ENCODE measurements at regions not wholly inside any gene's neighbourhood (a gene's known extent, or its start where the extent isn't known, plus 50 kb on each side); places are given as distances from the start of the nearest gene placed in this dataset.

DNA sequence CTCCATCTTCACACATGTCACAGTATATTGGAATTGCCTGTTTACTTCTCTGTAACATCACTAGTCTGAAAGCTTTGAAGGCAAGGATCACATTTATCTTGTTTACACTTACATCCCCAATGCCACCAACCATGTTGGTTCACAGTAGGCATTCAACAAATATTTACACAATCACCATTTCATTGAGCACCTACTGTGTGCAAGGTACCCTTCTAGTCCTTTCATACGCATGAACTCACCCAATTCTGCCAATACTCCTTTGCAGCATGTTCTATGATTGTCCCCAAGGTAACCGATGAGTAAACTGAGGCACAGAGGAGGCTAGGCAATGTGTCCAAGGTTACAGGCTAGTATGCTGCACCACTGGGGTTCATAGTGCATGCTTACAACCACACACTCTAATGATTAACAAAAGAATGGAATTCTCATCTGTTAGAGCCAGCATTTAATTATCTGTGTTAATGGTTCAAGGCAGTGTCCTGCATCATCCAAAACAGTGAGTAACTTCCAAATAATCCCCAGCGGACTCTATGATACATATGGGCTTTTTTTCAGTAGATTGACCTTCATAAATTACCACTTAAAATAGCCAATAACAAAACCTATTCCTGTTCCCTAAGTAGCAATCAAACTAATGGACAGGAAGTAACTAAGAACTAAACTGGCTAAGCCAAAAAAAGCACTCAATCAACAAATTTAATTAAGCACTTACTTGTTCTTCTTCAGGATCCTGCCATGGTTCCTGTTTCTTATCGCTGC, 364.5 kb upstream of the XYLT1 start:
- in situ Hi-C loops (cut with MboI; ENCODE audit: low pct_unique_long_range_greater_than_20kb, low sequenced_read_pairs, unreplicated experiment): no loop called here
- TF ChIP-seq, protein P1, sequence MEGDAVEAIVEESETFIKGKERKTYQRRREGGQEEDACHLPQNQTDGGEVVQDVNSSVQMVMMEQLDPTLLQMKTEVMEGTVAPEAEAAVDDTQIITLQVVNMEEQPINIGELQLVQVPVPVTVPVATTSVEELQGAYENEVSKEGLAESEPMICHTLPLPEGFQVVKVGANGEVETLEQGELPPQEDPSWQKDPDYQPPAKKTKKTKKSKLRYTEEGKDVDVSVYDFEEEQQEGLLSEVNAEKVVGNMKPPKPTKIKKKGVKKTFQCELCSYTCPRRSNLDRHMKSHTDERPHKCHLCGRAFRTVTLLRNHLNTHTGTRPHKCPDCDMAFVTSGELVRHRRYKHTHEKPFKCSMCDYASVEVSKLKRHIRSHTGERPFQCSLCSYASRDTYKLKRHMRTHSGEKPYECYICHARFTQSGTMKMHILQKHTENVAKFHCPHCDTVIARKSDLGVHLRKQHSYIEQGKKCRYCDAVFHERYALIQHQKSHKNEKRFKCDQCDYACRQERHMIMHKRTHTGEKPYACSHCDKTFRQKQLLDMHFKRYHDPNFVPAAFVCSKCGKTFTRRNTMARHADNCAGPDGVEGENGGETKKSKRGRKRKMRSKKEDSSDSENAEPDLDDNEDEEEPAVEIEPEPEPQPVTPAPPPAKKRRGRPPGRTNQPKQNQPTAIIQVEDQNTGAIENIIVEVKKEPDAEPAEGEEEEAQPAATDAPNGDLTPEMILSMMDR (IDR thresholded peaks at IDR 0.05; ENCODE audit: extremely low read depth, insufficient read depth, missing control alignments): no peak
- DNase-seq (ENCODE audit: low spot score): no peak

DNA sequence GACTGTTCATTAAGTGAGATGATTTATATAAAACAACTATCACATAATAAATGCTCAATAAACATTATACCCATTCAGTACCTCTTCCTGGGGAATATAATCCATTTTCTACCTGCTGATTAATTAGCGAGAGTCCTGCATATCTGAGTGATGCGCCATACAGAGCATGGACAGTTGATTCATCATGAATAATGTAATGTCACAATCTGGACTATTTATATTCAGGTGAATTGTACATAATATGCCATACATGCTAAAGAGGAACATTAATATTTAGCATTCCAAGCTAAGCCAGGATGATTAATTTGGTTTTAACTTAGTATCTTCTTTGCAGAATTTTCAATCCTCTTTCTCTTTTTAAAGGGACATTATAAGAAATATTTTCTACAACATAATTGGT, 362.0 kb upstream of the XYLT1 start:
- DNase-seq (ENCODE audit: low spot score): no peak
- in situ Hi-C loops (cut with MboI; ENCODE audit: low pct_unique_long_range_greater_than_20kb, low sequenced_read_pairs, unreplicated experiment): no loop called here
- TF ChIP-seq, protein P1 (IDR thresholded peaks at IDR 0.05; ENCODE audit: extremely low read depth, insufficient read depth, missing control alignments): no peak

GRCh38 chr16:17831330-17831729, 360.6 kb upstream of the XYLT1 start:
- DNase-seq (ENCODE audit: low spot score): no peak

DNA sequence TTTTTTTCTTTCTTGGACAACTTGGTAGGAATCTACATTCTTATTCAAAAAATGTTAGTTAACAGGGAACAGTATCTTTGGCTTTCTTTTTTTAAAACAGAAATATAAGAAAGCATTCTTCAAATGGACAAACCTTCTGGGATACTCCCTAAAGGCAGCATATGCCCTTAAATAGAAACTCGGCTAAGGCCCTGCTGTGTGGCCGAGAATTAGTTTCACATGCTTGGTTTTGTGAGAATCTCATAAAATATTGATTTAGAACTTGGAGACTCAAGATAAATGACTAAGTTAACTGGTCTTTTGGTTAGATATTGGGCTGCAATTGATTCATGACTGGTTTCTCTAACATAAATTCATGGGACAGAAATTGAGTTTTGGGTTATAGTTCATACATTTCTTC, 359.9 kb upstream of the XYLT1 start:
- TF ChIP-seq, protein P1 (IDR thresholded peaks at IDR 0.05; ENCODE audit: extremely low read depth, insufficient read depth, missing control alignments): no peak
- no peak for DNase-seq (ENCODE audit: low spot score)
- in situ Hi-C loops (cut with MboI; ENCODE audit: low pct_unique_long_range_greater_than_20kb, low sequenced_read_pairs, unreplicated experiment): no loop called here

More at GRCh38 chr16:17831330-17831729, 360.6 kb upstream of the XYLT1 start:
- TF ChIP-seq, protein P1 (IDR thresholded peaks at IDR 0.05; ENCODE audit: extremely low read depth, insufficient read depth, missing control alignments): no peak
- in situ Hi-C loops (cut with MboI; ENCODE audit: low pct_unique_long_range_greater_than_20kb, low sequenced_read_pairs, unreplicated experiment): no loop called here

GRCh38 chr16:17829811-17830210, 359.1 kb upstream of the XYLT1 start:
- in situ Hi-C loops (cut with MboI; ENCODE audit: low pct_unique_long_range_greater_than_20kb, low sequenced_read_pairs, unreplicated experiment): no loop called here
- no peak for DNase-seq (ENCODE audit: low spot score)
- TF ChIP-seq, protein P1 (IDR thresholded peaks at IDR 0.05; ENCODE audit: extremely low read depth, insufficient read depth, missing control alignments): no peak

- in situ Hi-C loops (cut with MboI; ENCODE audit: low pct_unique_long_range_greater_than_20kb, low sequenced_read_pairs, unreplicated experiment): no loop called here
- no peak for DNase-seq (ENCODE audit: low spot score)
- TF ChIP-seq, protein P1 (IDR thresholded peaks at IDR 0.05; ENCODE audit: extremely low read depth, insufficient read depth, missing control alignments): no peak
These were observed 357.3 kb upstream of the XYLT1 start for GRCh38 chr16:17828012-17828411.

Measured in GM13977 (cell line).